ENCODE measurements at regions not wholly inside any gene's neighbourhood (a gene's known extent, or its start where the extent isn't known, plus 50 kb on each side); places are given as distances from the start of the nearest gene placed in this dataset.

DNA sequence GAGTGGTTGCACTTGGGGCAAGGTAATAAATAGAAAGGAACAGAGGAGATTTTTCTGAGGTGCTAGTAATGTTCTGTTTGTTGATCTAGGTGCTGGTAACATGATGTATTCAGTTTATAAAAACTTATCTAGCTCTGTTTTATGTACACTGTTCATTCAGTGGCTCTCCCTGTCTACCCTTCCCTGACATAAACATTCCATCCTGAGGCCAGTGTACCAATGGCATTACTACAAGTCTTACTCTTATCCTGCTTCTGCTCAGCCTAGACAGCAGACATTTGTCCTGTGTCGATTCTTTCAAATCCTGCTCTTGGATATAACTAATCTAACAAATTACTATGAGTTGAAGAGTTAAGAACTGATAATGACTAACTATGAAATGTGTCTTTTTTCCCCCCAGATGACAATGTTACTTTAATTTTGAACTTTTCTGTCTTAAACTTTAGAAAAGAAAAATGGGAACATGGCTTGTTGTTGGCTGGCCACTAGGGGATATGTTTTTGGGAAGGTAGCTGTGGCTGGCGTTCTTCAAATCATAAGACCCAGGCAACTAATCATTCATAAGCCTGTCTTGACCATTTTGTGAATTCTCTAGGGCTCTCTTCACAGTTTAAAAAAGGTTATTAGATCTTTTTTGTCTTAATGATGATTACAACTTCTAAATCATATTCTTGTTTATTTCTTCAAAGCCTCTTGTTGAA lies 390.9 kb downstream of the PBX1 start (continued):
- TF ChIP-seq LCOR (CRISPR knock-in tag; IDR thresholded peaks at IDR 0.05) = no peak
- no peak for TF ChIP-seq POLR3A (IDR thresholded peaks at IDR 0.05; ENCODE audit: borderline replicate concordance, extremely low read depth, insufficient read depth, insufficient read length)
- no peak for TF ChIP-seq KDM5B (IDR thresholded peaks at IDR 0.05; ENCODE audit: insufficient replicate concordance, low read depth, low read length)
- no peak for TF ChIP-seq RBM14 (IDR thresholded peaks at IDR 0.05; ENCODE audit: borderline replicate concordance, insufficient read depth, low read depth, low read length)

GRCh38 chr1:164948101-164948500 lies 389.1 kb downstream of the PBX1 start:
- H3K79me2 ChIP-seq (ENCODE audit: control insufficient read depth, insufficient read depth, low read length) = no peaks in the 10 kb centered on the region
- intact Hi-C loops (cut with micrococcal nuclease) = no loop called here
- CTCF ChIA-PET (ENCODE audit: low intra/inter-chr PET ratio) = no interaction called here
- FAIRE-seq (no peak), DNase-seq (ENCODE audit: extremely low read depth in 1 of 4, low spot score in 3 of 4) (no peak), ATAC-seq (no peak)
- H3K4me2 ChIP-seq (ENCODE audit: insufficient read depth, low read length) = no peak overlapping the region
- no peak overlapping the region for H3K9ac ChIP-seq (ENCODE audit: insufficient read depth in 1 of 2, low read depth in 2 of 2, low read length in 2 of 2)
- no peak overlapping the region for H3K27ac ChIP-seq (ENCODE audit: extremely low read depth, low read depth, low read length)
- no TSS peak for BruUV-seq (replicated peaks)
- no peaks in the 10 kb centered on the region for H3K36me3 ChIP-seq (ENCODE audit: control insufficient read depth, insufficient read depth, low read length)
- POLR2A ChIA-PET = no interaction called here
- H3K9me1 ChIP-seq (ENCODE audit: control insufficient read depth, insufficient read depth, low read length) = no peaks in the 10 kb centered on the region
- no peaks in the 10 kb centered on the region for H3K9me3 ChIP-seq (replicated peaks; ENCODE audit: control insufficient read depth, insufficient read depth, low read depth, low read length)
- in situ Hi-C loops (cut with MboI) = no loop called here
- H3K27me3 ChIP-seq (ENCODE audit: control insufficient read depth in 2 of 2, insufficient read depth in 2 of 2, low read length in 2 of 2) = no peaks in the 10 kb centered on the region
- no peak overlapping the region for H3K4me3 ChIP-seq
- no peak overlapping the region for H2AFZ ChIP-seq (ENCODE audit: low read depth, low read length)
- WGBS (ENCODE audit: insufficient coverage, low coverage, missing lambda C conversion rate) = 19% methylated on average over 1 of the region's 1 CpG
- TF ChIP-seq ZNF57 (CRISPR knock-in tag; IDR thresholded peaks at IDR 0.05) (no peak), CBX2 (IDR thresholded peaks at IDR 0.05; ENCODE audit: insufficient read depth, low read length, poor library complexity, severe bottlenecking) (no peak), ZFP30 (CRISPR knock-in tag; IDR thresholded peaks at IDR 0.05; ENCODE audit: borderline replicate concordance) (no peak), CBX3 (IDR thresholded peaks at IDR 0.05; ENCODE audit: borderline replicate concordance in 1 of 2, low read length in 2 of 2) (no peak)
- no peaks in the 10 kb centered on the region for H3K4me1 ChIP-seq (replicated peaks in 1 of 2; ENCODE audit: control insufficient read depth in 2 of 2, insufficient read depth in 2 of 2, low read length in 2 of 2)
- H4K20me1 ChIP-seq (replicated peaks; ENCODE audit: control insufficient read depth, insufficient read depth, low read length) = no peaks in the 10 kb centered on the region
